ENCODE measurements at regions not wholly inside any gene's neighbourhood (a gene's known extent, or its start where the extent isn't known, plus 50 kb on each side); places are given as distances from the start of the nearest gene placed in this dataset.
A peak's percentile ranks its signal among the peaks of the same experiment; 100 is the strongest.
"Not testable (repeated sequence)": the region's sequence is repeated elsewhere in the genome, so short reads cannot be mapped to it uniquely, and the experiment has no call there.

GRCh38 chr3:15851735-15852134 is 54.0 kb upstream of the ANKRD28 start:
- no peak for DNase-seq

GRCh38 chr3:15858547-15859506 is 61.0 kb upstream of the ANKRD28 start:
- DNase-seq, result peak; percentile 51

GRCh38 chr3:15859507-15860013 is 61.8 kb upstream of the ANKRD28 start:
- DNase-seq, result peak; percentile 72

GRCh38 chr3:15860014-15860934 is 62.5 kb upstream of the ANKRD28 start:
- DNase-seq, result peak; percentile 6

- DNase-seq, result no peak
These were observed 63.4 kb upstream of the ANKRD28 start for GRCh38 chr3:15861163-15861562.

GRCh38 chr3:15872807-15873206 is 75.0 kb upstream of the ANKRD28 start:
- no peak for DNase-seq

GRCh38 chr3:15873415-15873814 is 75.6 kb upstream of the ANKRD28 start:
- no peak for DNase-seq

GRCh38 chr3:15875016-15875689 is 77.4 kb upstream of the ANKRD28 start:
- no peak for DNase-seq

GRCh38 chr3:15876669-15877068 is 78.9 kb upstream of the ANKRD28 start:
- no peak for DNase-seq

- no peak for DNase-seq
These were observed 80.0 kb upstream of the ANKRD28 start for GRCh38 chr3:15877813-15878212.

GRCh38 chr3:15879787-15880186 is 82.0 kb upstream of the ANKRD28 start:
- DNase-seq, result not testable (repeated sequence)

GRCh38 chr3:15882577-15882976 is 84.8 kb upstream of the ANKRD28 start:
- no peak for DNase-seq

GRCh38 chr3:15884132-15884531 is 86.4 kb upstream of the ANKRD28 start:
- no peak for DNase-seq

- no peak for DNase-seq
These were observed 88.7 kb upstream of the ANKRD28 start for GRCh38 chr3:15886521-15886920.

GRCh38 chr3:15887261-15887660 is 89.5 kb upstream of the ANKRD28 start:
- no peak for DNase-seq

GRCh38 chr3:15889936-15890335 is 92.2 kb upstream of the ANKRD28 start:
- DNase-seq, result no peak

GRCh38 chr3:15892311-15893227 is 94.8 kb upstream of the ANKRD28 start:
- DNase-seq, result no peak

GRCh38 chr3:15894382-15894781 is 96.6 kb upstream of the ANKRD28 start:
- DNase-seq, result no peak

- DNase-seq, result no peak
These were observed 98.7 kb upstream of the ANKRD28 start for GRCh38 chr3:15896500-15896899.

GRCh38 chr3:15899388-15899787 is 101.6 kb upstream of the ANKRD28 start:
- no peak for DNase-seq

GRCh38 chr3:15903164-15903563 is 105.4 kb upstream of the ANKRD28 start:
- DNase-seq, result no peak
